Right forelimb (tissue), 1 donor: ENCODE measurements at regions not wholly inside any gene's neighbourhood (a gene's known extent, or its start where the extent isn't known, plus 50 kb on each side); places are given as distances from the start of the nearest gene placed in this dataset.
"Not testable (repeated sequence)": the region's sequence is repeated elsewhere in the genome, so short reads cannot be mapped to it uniquely, and the experiment has no call there.

Experiments
- DNase-seq: peaks from one replicate; pipeline ENCODE4 v3.0.0-alpha.2; 2018

GRCh38 chr2:77578354-77578753 is 56.2 kb upstream of the LRRTM4 start:
- no peak for DNase-seq

- no peak for DNase-seq
Observed at GRCh38 chr2:77579076-77579769, 57.0 kb upstream of the LRRTM4 start.

GRCh38 chr2:77588438-77588837 is 66.3 kb upstream of the LRRTM4 start:
- DNase-seq, result no peak

GRCh38 chr2:77590298-77590917 is 68.2 kb upstream of the LRRTM4 start:
- DNase-seq, result no peak

- not testable (repeated sequence) for DNase-seq
Observed at GRCh38 chr2:77592955-77593354, 70.8 kb upstream of the LRRTM4 start.

- DNase-seq, result no peak
Observed at GRCh38 chr2:77602771-77603170, 80.6 kb upstream of the LRRTM4 start.

- DNase-seq, result no peak
Observed at GRCh38 chr2:77604953-77605929, 83.1 kb upstream of the LRRTM4 start.

- DNase-seq, result no peak
Observed at GRCh38 chr2:77608510-77608909, 86.3 kb upstream of the LRRTM4 start.

GRCh38 chr2:77629539-77629938 is 107.4 kb upstream of the LRRTM4 start:
- no peak for DNase-seq

- no peak for DNase-seq
Observed at GRCh38 chr2:77631007-77631406, 108.8 kb upstream of the LRRTM4 start.

- no peak for DNase-seq
Observed at GRCh38 chr2:77633601-77634000, 111.4 kb upstream of the LRRTM4 start.

GRCh38 chr2:77640924-77641323 is 118.7 kb upstream of the LRRTM4 start:
- no peak for DNase-seq

- DNase-seq, result no peak
Observed at GRCh38 chr2:77642339-77642738, 120.2 kb upstream of the LRRTM4 start.

GRCh38 chr2:77649856-77650255 is 127.7 kb upstream of the LRRTM4 start:
- DNase-seq, result no peak

GRCh38 chr2:77652499-77652898 is 130.3 kb upstream of the LRRTM4 start:
- no peak for DNase-seq

GRCh38 chr2:77664491-77664890 is 142.3 kb upstream of the LRRTM4 start:
- no peak for DNase-seq

GRCh38 chr2:77666251-77666980 is 144.2 kb upstream of the LRRTM4 start:
- no peak for DNase-seq

GRCh38 chr2:77684543-77685319 is 162.6 kb upstream of the LRRTM4 start:
- not testable (repeated sequence) for DNase-seq

- DNase-seq, result no peak
Observed at GRCh38 chr2:77712601-77713000, 190.4 kb upstream of the LRRTM4 start.

GRCh38 chr2:77713412-77713811 is 191.2 kb upstream of the LRRTM4 start:
- DNase-seq, result no peak

- no peak for DNase-seq
Observed at GRCh38 chr2:77720115-77720514, 197.9 kb upstream of the LRRTM4 start.

GRCh38 chr2:77721593-77721992 is 199.4 kb upstream of the LRRTM4 start:
- DNase-seq, result no peak
